ENCODE measurements at regions not wholly inside any gene's neighbourhood (a gene's known extent, or its start where the extent isn't known, plus 50 kb on each side); places are given as distances from the start of the nearest gene placed in this dataset.

DNA sequence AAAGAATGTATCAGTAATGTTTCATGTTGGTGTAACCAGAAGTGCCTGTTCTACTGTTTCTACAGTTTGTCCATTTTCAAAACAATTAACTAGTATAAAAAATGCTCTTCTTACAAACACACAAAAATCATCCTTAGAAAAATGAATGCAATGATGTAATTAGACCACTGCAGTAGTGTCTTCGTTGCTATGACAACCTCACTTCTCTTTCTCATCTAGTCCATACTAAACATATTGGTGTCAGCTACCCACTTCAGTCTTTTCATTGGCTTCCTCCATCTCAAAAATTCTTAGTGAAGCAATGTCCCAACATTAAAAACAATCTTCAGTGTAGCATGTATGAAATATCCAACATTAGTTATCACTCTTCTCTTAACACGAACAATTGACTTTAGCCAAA lies 1265.8 kb downstream of the REEP3 start:
- ChIA-PET POLR2A (no interaction called here), CTCF (ENCODE audit: low intra/inter-chr PET ratio, low total read pairs) (no interaction called here)
- WGBS (ENCODE audit: low lambda C conversion rate) = 7% methylated on average over 2 of the region's 2 CpGs
- Histone ChIP-seq H4K20me1 (ENCODE audit: insufficient read depth, low read length) (no peaks in the 10 kb centered on the region), H3K27me3 (ENCODE audit: control insufficient read depth in 1 of 2, insufficient read depth in 2 of 2, low read length in 2 of 2) (no peaks in the 10 kb centered on the region), H3K36me3 (replicated peaks in 1 of 2; ENCODE audit: control insufficient read depth in 1 of 2, insufficient read depth in 2 of 2, low read length in 2 of 2) (no peaks in the 10 kb centered on the region), H3K9me3 (ENCODE audit: low read length) (no peaks in the 10 kb centered on the region; the same call in 1 of the 2 replicates), H3K4me2 (ENCODE audit: low read depth, low read length) (no peak overlapping the region), H3K9ac (ENCODE audit: insufficient read depth, low read depth, low read length) (no peak overlapping the region), H3K4me1 (ENCODE audit: insufficient read depth, low read length) (no peaks in the 10 kb centered on the region), H3K27ac (ENCODE audit: extremely low read length, insufficient read depth, low read length) (no peak overlapping the region), H3K79me2 (ENCODE audit: insufficient read depth, low read length) (no peaks in the 10 kb centered on the region), H2AFZ (ENCODE audit: low read length) (no peak overlapping the region), H3K4me3 (replicated peaks in 1 of 3; ENCODE audit: insufficient read depth in 1 of 3, low read depth in 2 of 3, low read length in 3 of 3) (no peak overlapping the region)
- TF ChIP-seq DZIP1 (CRISPR knock-in tag; IDR thresholded peaks at IDR 0.05) (no peak), GFI1 (CRISPR knock-in tag; IDR thresholded peaks at IDR 0.05; ENCODE audit: borderline replicate concordance) (no peak), ZC3H4 (CRISPR knock-in tag; IDR thresholded peaks at IDR 0.05; ENCODE audit: borderline replicate concordance) (no peak), NR1H2 (CRISPR knock-in tag; IDR thresholded peaks at IDR 0.05; ENCODE audit: borderline replicate concordance, low read depth) (no peak), PREB (CRISPR knock-in tag; IDR thresholded peaks at IDR 0.05) (no peak), SRF (IDR thresholded peaks at IDR 0.05; ENCODE audit: low read depth, low read length) (no peak), ZNF674 (CRISPR knock-in tag; IDR thresholded peaks at IDR 0.05; ENCODE audit: low read depth) (no peak), KDM1A (CRISPR knock-in tag; IDR thresholded peaks at IDR 0.05) (no peak), POLR2G (IDR thresholded peaks at IDR 0.05; ENCODE audit: low read depth, low read length) (no peak), AHR (CRISPR knock-in tag; IDR thresholded peaks at IDR 0.05) (no peak), ZNF30 (CRISPR knock-in tag; IDR thresholded peaks at IDR 0.05) (no peak), AKAP8 (CRISPR knock-in tag; IDR thresholded peaks at IDR 0.05) (no peak), FOXK1 (CRISPR knock-in tag; IDR thresholded peaks at IDR 0.05; ENCODE audit: borderline replicate concordance, low read depth) (no peak)
- DNase-seq (ENCODE audit: low spot score) (no peak), ATAC-seq (no peak), FAIRE-seq (no peak)
- in situ Hi-C loops (cut with HindIII; ENCODE audit: extremely low pct_ligation_motif_present, low pct_unique_long_range_greater_than_20kb) = no loop called here
- BruUV-seq (replicated peaks) = no TSS peak
- intact Hi-C loops (cut with micrococcal nuclease; ENCODE audit: unreplicated experiment) = no loop called here

All from HepG2 (cell line).